ENCODE measurements at regions not wholly inside any gene's neighbourhood (a gene's known extent, or its start where the extent isn't known, plus 50 kb on each side); places are given as distances from the start of the nearest gene placed in this dataset.

DNA sequence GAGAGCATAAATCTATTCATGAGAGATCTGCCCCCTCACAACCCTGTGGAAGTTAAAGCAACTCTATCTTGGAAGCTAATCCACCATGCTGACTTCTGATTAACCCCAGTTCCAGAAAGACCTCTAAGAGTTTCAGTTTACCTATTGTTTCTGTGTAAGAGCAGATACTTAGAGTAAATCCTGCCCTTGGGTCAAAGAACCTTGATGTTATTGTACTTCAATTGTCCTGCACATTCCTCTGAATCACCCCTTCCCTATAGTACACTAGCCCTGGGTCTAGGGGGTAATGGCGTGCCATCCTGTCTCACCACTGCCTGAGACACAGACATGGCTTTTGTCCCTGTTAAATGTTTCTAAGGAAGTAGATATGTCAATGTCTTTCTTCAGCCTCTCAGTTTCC, 138.6 kb downstream of the CAAP1 start:
- Histone ChIP-seq H3K4me1 (peaks cover 29% of the 10 kb centered on the region), H3K27me3 (ENCODE audit: low read depth) (no peaks in the 10 kb centered on the region), H3K36me3 (replicated peaks) (no peaks in the 10 kb centered on the region), H3K9me3 (no peaks in the 10 kb centered on the region; the same call in none of the 2 replicates), H3K4me3 (no peak overlapping the region)
- peak; percentile 47 to 61 for DNase-seq (ENCODE audit: low spot score in 2 of 2)
- in situ Hi-C loops (cut with MboI; ENCODE audit: low sequenced_read_pairs): no loop called here

DNA sequence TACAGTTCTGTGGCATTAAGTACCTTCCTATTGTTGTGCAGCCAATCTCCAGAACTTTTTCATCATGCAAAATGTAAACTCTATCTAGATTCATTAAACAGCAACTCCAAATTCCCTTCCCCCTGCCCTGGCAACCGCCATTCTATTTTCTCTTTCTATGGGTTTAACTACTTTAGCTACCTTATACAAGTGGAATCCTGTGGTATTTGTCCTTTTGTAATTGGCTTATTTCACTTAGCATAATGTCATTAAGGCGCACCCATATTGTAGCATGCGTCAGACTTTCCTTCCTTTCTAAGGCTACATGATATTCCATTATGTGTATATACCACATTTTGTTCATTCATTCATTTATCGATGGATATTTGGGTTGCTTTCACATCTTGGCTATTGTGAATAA, 142.4 kb downstream of the CAAP1 start:
- in situ Hi-C loops (cut with MboI; ENCODE audit: low sequenced_read_pairs): no loop called here
- Histone ChIP-seq H3K4me3 (no peak overlapping the region), H3K4me1 (peaks cover 25% of the 10 kb centered on the region), H3K36me3 (replicated peaks) (no peaks in the 10 kb centered on the region), H3K27me3 (ENCODE audit: low read depth) (no peaks in the 10 kb centered on the region), H3K9me3 (no peaks in the 10 kb centered on the region; the same call in none of the 2 replicates)
- DNase-seq (ENCODE audit: low spot score in 2 of 2): peak; percentile 62 to 79

DNA sequence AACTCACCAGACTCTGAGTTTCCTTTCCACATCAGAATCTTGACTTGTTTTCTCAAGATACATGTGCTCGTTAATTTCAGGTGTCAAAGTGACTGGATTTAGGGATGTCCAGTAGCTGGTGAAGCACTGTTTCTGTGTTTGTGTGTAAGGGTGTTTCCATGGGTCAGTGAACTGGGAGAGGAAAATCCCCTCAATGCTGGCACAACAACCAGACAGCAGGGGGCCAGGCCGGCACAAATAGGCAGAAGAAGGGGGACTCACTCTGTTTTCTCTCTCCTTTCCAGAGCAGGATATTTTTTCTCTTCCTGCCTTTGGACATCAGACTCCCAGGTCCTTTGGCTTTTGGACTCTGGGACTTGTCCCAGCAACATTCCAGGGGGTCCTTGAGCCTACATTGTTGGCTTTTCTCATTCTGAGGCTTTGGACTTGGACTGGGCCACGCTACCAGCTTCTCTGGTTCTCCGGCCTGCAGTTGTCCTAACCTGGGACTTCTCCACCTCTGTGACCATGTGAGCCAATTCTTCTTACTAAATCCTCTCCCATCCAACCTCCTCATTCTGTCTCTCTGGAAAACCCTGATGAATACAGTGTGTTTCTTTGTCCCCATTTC, 144.0 kb downstream of the CAAP1 start:
- Histone ChIP-seq H3K4me1 (peaks cover 20% of the 10 kb centered on the region), H3K36me3 (replicated peaks) (no peaks in the 10 kb centered on the region), H3K9me3 (no peaks in the 10 kb centered on the region; the same call in none of the 2 replicates), H3K27me3 (ENCODE audit: low read depth) (no peaks in the 10 kb centered on the region), H3K4me3 (no peak overlapping the region)
- in situ Hi-C loops (cut with MboI; ENCODE audit: low sequenced_read_pairs): loop anchor here (10.0 kb wide), 1 partner anchor 106 kb away; no protein-coding TSS in a partner anchor
- DNase-seq (ENCODE audit: low spot score in 2 of 2): no peak

DNA sequence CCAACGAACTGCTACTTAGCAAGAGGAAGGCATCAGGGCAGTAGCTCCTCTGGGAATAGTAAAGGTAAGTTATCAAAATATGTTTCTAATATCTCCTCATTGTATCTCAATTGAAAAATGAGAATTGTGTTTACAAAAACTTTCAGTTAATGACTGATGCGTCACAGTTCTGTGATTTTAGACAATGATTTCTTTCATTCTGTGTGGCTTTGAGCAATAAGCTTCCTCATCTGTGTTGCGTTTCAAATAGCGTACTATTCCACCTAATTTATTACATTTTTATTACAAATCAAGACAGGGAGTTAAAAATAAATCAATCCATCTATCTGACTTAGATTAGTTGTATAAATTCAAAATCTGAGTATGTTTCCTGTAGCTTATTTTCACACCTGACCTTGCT, 145.0 kb downstream of the CAAP1 start:
- in situ Hi-C loops (cut with MboI; ENCODE audit: low sequenced_read_pairs): loop anchor here (10.0 kb wide), 1 partner anchor 107 kb away; no protein-coding TSS in a partner anchor

DNA sequence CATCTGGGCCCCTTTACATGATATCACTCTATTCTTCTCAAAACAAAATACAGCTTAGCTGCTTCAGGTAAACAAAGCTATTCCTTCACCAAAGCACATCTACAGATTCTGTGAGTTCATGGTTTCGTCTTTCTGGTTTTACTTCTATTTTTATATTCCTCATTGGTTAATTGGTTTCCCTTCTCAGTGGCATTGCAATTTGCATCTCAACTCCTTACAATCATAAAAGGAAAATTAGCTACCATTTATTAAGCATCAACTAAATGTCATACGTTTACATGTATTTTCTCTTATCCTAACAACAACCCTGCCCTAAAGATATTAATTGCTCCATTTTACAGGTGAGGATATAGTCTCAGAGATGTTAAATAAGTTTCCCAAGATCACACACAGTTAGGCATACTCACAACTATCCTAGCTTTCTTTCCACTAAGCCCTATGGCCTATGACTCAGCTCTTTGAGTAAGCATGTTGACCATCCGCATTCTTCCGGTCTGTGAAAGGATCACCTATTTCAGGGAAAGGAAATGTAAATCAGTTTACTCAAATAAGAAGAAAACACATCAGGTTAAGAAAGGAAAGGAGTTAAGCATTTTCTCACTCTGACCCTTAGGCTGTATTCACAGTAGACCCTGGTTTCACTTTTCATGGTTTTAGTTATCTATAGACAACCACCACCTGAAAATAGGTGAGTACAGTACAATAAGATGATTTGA, 146.1 kb downstream of the CAAP1 start:
- in situ Hi-C loops (cut with MboI; ENCODE audit: low sequenced_read_pairs): loop anchor here (10.0 kb wide), 1 partner anchor 108 kb away; no protein-coding TSS in a partner anchor
- peaks cover 27% of the 10 kb centered on the region for H3K4me1 ChIP-seq
- H3K4me3 ChIP-seq: no peak overlapping the region
- no peaks in the 10 kb centered on the region for H3K36me3 ChIP-seq (replicated peaks)
- H3K27me3 ChIP-seq (ENCODE audit: low read depth): no peaks in the 10 kb centered on the region
- no peak for DNase-seq (ENCODE audit: low spot score in 2 of 2)
- H3K9me3 ChIP-seq: no peaks in the 10 kb centered on the region; the same call in none of the 2 replicates

More for the DNA sequence above, 145.0 kb downstream of the CAAP1 start:
- Histone ChIP-seq H3K4me3 (no peak overlapping the region), H3K27me3 (ENCODE audit: low read depth) (no peaks in the 10 kb centered on the region), H3K4me1 (peaks cover 24% of the 10 kb centered on the region), H3K9me3 (no peaks in the 10 kb centered on the region; the same call in none of the 2 replicates), H3K36me3 (replicated peaks) (no peaks in the 10 kb centered on the region)
- no peak for DNase-seq (ENCODE audit: low spot score in 2 of 2)

DNA sequence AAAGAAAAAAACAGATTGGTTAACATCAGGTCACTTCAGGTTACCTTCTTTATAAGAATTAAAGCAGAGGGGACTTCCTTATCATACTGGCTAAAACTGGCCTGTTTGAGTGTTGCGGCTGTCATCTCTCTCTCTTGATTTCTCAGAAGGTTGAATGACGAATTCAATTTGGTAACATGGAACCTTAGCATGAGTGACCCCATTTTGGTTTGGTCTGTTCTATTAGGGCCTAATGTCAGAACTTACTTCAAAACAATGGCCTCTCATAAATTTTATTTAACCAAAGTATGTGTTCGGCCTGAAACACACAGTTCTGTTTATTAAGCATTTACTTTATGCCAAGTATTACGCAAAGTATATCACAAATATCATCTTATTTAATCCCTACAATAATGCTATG, 147.5 kb downstream of the CAAP1 start:
- H3K4me1 ChIP-seq: peaks cover 23% of the 10 kb centered on the region
- no peaks in the 10 kb centered on the region for H3K27me3 ChIP-seq (ENCODE audit: low read depth)
- H3K36me3 ChIP-seq (replicated peaks): no peaks in the 10 kb centered on the region
- H3K4me3 ChIP-seq: no peak overlapping the region
- no peak for DNase-seq (ENCODE audit: low spot score in 2 of 2)
- in situ Hi-C loops (cut with MboI; ENCODE audit: low sequenced_read_pairs): loop anchor here (10.0 kb wide), 1 partner anchor 110 kb away; no protein-coding TSS in a partner anchor
- H3K9me3 ChIP-seq: no peaks in the 10 kb centered on the region

DNA sequence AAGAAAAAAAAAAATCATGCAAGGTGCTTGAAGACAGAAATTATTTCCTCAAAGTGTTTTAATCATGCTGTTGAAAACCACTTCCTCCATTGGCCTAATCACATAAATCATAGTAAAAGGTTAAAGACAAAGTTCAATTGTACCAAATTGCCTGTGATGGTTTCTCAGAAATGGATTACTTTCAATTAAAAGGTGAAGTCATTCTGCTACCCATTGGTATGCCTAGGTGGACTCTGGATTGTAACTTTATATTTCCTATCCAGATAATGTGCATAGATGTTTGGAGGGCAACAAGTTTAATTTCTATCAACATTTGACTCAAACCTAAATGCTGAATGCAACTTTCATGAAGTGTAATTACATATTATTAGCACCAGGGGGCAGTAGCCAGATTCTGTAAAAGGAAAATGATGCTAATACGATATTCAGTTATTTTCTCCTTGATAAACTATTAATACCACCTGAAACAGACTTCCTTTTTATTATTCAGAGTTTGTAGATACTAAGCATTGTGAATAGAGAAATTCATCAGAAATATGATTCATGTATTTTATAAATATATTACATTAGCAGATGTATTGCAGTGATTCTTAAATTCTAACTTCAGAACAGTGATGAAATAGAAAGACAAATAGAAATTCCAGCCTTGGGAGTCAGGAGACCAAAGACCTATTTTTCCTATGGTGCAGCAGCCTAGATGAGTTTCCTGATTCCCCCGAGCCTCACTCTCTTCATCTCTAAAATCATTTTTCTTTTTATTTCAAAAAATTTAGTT, 148.2 kb downstream of the CAAP1 start:
- in situ Hi-C loops (cut with MboI; ENCODE audit: low sequenced_read_pairs): loop anchor here (10.0 kb wide), 1 partner anchor 110 kb away; no protein-coding TSS in a partner anchor
- H3K4me3 ChIP-seq: no peak overlapping the region
- DNase-seq (ENCODE audit: low spot score in 2 of 2): peak in 1 of 2 experiments; percentile 44
- no peaks in the 10 kb centered on the region for H3K9me3 ChIP-seq
- no peaks in the 10 kb centered on the region for H3K27me3 ChIP-seq (ENCODE audit: low read depth)
- no peaks in the 10 kb centered on the region for H3K36me3 ChIP-seq (replicated peaks)
- H3K4me1 ChIP-seq: peaks cover 16% of the 10 kb centered on the region

DNA sequence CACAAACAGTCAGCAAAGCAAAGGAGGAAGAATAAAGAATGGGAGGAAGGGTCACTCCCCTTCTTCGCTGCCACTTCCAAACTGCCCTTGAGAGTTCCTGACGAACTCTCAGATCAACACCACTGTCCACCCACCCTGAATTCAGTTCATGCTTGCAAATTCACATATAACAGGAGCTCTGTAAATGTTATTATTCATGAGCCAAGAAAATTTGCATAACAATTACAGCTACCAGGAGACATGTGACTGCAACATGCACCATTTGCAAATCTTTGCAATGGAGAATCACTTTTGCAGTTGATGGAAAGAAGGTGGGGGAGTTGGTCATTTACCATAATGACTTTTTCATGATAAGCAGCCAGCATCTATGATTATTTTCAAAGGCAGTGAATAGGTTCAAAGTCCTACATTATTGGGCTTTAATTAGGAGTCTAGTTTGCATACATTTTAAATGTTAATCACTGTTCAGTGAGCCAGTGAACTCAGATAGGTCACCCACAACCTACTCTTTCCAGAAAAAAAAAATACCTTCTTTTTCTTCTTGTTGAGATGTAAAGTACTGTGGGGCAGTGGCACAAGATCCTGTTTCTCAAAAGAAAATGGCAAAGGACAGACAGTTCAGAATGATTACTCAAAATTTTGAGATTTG, 149.7 kb downstream of the CAAP1 start:
- H3K4me3 ChIP-seq: no peak overlapping the region
- no peaks in the 10 kb centered on the region for H3K27me3 ChIP-seq (ENCODE audit: low read depth)
- DNase-seq (ENCODE audit: low spot score in 2 of 2): peak; percentile 45 to 82
- H3K9me3 ChIP-seq: peaks cover 5% of the 10 kb centered on the region; the same call in 1 of the 2 replicates
- peaks cover 16% of the 10 kb centered on the region for H3K4me1 ChIP-seq
- H3K36me3 ChIP-seq (replicated peaks): no peaks in the 10 kb centered on the region
- in situ Hi-C loops (cut with MboI; ENCODE audit: low sequenced_read_pairs): loop anchor here (10.0 kb wide), 1 partner anchor 112 kb away; no protein-coding TSS in a partner anchor

DNA sequence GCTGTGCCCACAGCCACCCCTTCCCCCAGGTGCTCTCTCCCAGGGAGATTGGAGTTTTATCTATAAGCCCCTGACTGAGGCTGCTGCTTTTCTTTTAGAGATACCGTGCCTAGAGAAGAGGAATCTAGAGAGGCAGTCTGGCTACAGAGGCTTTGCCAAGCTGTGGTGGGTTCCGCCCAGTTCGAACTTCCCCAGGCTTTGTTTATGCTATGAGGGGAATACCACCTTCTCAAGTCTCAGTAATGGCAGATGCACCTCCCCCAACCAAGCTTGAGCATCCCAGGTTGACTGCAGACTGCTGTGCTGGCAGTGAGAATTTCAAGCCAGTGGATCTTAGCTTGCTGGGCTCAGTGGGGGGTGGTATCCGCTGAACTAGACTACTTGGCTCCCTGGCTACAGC, 157.4 kb downstream of the CAAP1 start:
- in situ Hi-C loops (cut with MboI; ENCODE audit: low sequenced_read_pairs): no loop called here
- Histone ChIP-seq H3K4me1 (no peaks in the 10 kb centered on the region), H3K36me3 (replicated peaks) (no peaks in the 10 kb centered on the region), H3K4me3 (no peak overlapping the region), H3K9me3 (peaks cover 9% of the 10 kb centered on the region; the same call in 1 of the 2 replicates), H3K27me3 (ENCODE audit: low read depth) (no peaks in the 10 kb centered on the region)
- no peak for DNase-seq (ENCODE audit: low spot score in 2 of 2)

DNA sequence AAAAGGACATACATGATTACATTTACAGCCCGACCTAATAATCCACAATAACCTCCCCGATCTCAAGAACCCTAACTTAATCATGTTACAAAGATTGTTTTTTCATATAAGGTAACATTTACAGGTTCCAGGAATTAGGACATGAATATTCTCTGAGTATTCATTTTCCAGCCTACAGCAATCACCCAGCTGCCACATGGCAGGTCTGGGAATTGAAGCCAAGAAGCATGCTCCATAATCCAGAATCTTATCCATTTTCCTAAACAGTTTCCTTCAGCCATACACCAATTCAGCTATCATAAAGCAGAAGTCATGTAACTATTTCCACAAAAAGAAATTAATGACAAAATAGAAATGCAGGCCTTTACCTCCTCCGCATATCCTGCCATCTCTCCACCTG, 163.4 kb downstream of the CAAP1 start:
- H3K36me3 ChIP-seq (replicated peaks): no peaks in the 10 kb centered on the region
- no peak overlapping the region for H3K4me3 ChIP-seq
- H3K27me3 ChIP-seq (ENCODE audit: low read depth): no peaks in the 10 kb centered on the region
- H3K4me1 ChIP-seq: peaks cover 20% of the 10 kb centered on the region
- DNase-seq (ENCODE audit: low spot score in 2 of 2): no peak
- no peaks in the 10 kb centered on the region for H3K9me3 ChIP-seq
- in situ Hi-C loops (cut with MboI; ENCODE audit: low sequenced_read_pairs): no loop called here

DNA sequence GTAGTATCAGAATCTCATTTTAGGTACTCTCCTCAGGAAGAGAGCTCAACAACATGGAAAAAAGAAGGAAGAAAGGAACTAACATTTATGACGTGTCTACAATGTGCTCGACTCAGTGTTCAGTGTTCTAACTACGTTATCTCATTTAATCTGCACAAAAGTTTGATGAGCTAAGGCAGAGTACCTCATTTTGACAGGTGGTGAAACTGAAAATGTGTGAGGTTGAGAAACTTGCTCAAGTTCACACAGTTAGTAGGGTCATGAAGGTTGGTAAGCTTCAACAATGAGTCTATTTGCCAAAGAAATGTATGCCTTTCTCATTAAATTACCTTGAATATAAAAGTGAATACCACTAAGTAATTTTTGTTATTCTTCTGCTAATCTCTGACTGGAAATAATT, 165.1 kb downstream of the CAAP1 start:
- no peaks in the 10 kb centered on the region for H3K9me3 ChIP-seq
- H3K4me1 ChIP-seq: peaks cover 34% of the 10 kb centered on the region
- DNase-seq (ENCODE audit: low spot score in 2 of 2): no peak
- no peaks in the 10 kb centered on the region for H3K27me3 ChIP-seq (ENCODE audit: low read depth)
- in situ Hi-C loops (cut with MboI; ENCODE audit: low sequenced_read_pairs): no loop called here
- no peaks in the 10 kb centered on the region for H3K36me3 ChIP-seq (replicated peaks)
- H3K4me3 ChIP-seq: no peak overlapping the region

DNA sequence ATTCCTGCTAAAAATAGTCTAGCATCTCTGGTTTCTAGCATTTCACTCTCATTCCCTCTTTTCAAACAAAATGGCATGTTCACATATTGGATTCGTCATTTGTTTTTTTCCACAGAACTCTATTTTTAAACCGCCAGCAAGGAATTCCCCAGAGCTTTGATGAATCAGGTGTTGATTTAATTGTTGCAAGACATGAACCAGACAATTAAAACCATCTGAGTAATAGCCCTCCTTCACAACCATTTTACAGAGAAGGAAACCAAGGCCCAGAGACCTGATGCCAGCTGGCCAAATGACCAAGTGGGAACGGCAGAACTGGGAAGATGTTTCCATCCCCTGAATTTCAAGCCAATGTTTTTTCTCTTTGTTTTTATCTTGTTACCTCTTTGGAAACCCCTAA, 167.0 kb downstream of the CAAP1 start:
- in situ Hi-C loops (cut with MboI; ENCODE audit: low sequenced_read_pairs): no loop called here
- Histone ChIP-seq H3K9me3 (no peaks in the 10 kb centered on the region), H3K4me1 (peaks cover 48% of the 10 kb centered on the region), H3K27me3 (ENCODE audit: low read depth) (no peaks in the 10 kb centered on the region), H3K36me3 (replicated peaks) (no peaks in the 10 kb centered on the region), H3K4me3 (no peak overlapping the region)
- no peak for DNase-seq (ENCODE audit: low spot score in 2 of 2)

DNA sequence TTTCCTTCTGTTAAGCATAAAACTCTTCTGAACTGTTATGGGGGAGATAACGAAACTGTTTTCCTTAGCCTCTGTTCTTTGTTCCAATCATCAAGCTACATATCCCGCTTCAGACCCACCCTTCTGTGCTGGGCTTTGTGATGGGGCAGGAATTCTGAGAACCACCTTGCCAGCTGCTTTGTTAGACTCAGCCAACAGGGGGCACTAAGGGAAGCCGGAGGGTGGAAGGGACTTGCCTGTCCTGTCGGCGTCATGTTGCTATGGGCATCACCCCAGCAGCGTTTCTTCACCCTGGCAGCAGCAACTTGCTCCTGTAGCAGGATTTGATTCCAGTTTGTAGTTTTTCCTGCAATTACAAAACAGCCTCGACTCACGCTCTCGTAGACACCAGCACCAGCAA, 169.1 kb downstream of the CAAP1 start:
- H3K27me3 ChIP-seq (ENCODE audit: low read depth): no peaks in the 10 kb centered on the region
- in situ Hi-C loops (cut with MboI; ENCODE audit: low sequenced_read_pairs): no loop called here
- no peaks in the 10 kb centered on the region for H3K9me3 ChIP-seq
- no peaks in the 10 kb centered on the region for H3K36me3 ChIP-seq (replicated peaks)
- peaks cover 42% of the 10 kb centered on the region for H3K4me1 ChIP-seq
- peak; percentile 81 to 91 for DNase-seq (ENCODE audit: low spot score in 2 of 2)
- H3K4me3 ChIP-seq: peak overlapping the region; percentile 10
